HG03342 (cell line): ENCODE measurements at regions not wholly inside any gene's neighbourhood (a gene's known extent, or its start where the extent isn't known, plus 50 kb on each side); places are given as distances from the start of the nearest gene placed in this dataset.
"Not testable (repeated sequence)": the region's sequence is repeated elsewhere in the genome, so short reads cannot be mapped to it uniquely, and the experiment has no call there.

Experiments used
- ATAC-seq: cut with Tn5 transposase; IDR thresholded peaks from one replicate; pipeline ENCODE4 v1.9.1; 2021; ENCODE audit warnings: mild to moderate bottlenecking, moderate library complexity; ENCODE audit not compliant: unreplicated experiment

DNA sequence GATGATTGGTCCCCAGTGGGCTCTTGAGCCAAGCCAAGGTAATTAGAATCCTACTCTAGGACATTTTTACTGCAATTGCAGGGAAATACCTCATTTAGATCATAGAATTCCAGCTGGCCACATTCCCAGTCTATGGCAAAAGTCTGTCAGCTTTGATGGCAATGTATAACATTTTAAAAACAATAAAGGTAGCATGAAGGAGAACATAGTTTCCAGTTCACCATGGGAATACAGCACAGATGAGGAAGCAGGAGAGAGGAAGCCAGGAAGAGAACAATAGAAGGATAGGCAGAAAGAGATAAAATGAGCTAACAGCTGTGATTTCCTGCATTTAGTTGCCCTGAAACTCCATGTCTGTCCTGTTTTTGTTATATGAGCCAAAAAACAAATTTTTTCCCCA, 897.3 kb upstream of the DDX18 start:
- ATAC-seq: no peak

- ATAC-seq: no peak
These were observed 895.9 kb upstream of the DDX18 start for GRCh38 chr2:116918574-116918973.

DNA sequence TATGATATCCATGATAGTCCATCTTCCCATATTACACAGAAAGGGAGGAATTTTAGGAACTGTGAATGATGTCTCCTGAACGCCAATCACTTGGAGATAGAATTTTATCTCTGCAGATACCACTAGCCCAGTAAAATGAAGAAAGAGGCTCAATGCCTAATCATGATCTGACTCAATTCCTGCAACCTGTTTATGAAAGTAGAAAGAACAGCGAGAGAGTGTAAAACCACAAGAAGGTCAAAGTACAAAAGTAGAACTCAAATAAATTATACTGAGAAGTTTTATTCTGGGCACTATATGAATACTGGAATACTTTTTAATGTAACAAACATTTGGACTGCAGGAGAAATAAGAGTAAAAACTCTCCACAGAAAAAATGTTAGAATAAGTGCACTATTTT, 892.1 kb upstream of the DDX18 start:
- ATAC-seq: no peak

DNA sequence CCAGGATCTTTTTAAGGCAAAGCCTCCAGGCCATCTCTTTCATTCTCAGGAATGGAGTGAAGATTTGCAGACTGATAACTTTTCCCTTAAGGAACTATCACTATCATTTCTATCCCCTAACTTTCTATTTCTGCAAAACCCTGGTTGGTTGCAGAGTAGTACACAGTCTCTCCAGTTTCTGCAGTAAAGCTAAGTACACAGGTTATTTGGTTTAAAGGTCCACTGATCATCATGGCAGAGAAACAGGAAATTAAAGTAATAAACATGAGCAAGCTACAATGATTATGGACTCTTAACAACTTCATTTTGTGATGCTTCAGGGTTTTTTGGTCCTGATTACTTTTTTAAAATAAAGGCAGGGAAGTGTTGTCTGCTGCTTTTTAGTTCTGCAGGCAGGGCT, 890.0 kb upstream of the DDX18 start:
- no peak for ATAC-seq

- ATAC-seq: no peak
These were observed 879.2 kb upstream of the DDX18 start for GRCh38 chr2:116935097-116935814.

DNA sequence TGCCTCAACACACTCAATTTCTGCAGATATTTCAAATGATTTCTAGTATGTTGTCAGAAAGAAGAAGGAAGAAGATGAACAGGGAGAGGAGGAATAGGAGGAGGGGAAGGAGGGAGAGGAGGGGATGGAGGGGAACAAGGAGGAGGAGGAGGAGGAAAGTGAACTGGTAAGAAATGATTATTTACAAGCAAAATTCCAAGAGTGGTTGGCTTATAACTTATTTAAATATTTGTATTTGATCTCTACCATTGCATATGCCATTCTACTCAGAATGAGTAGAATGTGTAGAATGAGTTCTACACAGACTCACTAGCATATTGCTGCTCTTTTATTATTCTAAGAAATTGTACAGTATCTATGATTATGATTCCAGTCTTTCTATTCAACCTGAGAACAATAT, 866.2 kb upstream of the DDX18 start:
- ATAC-seq: no peak

- no peak for ATAC-seq
These were observed 865.2 kb upstream of the DDX18 start for GRCh38 chr2:116949249-116949648.

DNA sequence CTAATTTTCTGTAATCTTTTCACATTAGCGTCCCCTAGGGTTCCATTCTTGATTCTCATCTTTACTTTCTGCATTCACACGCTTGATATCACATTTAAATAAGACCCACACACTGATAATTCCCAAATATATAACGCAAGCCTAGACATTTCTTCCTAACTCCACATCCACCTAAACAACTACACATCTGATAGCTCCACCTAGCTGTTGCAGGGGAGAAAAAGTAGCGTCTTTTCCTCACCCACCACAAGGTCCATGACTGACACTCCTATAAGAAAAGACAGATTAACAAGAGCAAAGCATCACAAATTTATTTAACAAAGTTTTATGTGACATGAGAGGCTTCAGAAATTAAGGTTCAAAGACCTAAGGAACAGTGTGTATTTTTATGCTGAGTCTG, 862.2 kb upstream of the DDX18 start:
- no peak for ATAC-seq

DNA sequence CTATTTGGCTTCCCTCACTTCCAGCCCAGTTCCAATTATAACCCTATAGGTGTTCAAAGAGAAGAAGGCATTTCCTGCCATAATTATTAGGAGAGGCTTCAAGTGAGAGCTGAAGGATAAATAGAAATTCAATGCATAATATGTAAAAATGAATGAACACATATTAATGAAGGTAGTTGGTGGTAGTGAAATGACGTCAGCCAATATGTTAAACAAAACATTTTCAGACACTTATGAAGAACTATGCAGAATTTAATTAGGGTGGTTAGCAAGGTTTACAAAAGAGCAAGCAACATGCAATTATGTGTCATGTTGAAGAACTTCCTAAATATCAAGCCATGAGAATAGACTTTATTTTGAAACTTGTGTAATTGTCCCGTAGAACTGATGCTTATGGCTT, 858.8 kb upstream of the DDX18 start:
- no peak for ATAC-seq

GRCh38 chr2:116975608-116976007, 838.9 kb upstream of the DDX18 start:
- ATAC-seq: no peak

DNA sequence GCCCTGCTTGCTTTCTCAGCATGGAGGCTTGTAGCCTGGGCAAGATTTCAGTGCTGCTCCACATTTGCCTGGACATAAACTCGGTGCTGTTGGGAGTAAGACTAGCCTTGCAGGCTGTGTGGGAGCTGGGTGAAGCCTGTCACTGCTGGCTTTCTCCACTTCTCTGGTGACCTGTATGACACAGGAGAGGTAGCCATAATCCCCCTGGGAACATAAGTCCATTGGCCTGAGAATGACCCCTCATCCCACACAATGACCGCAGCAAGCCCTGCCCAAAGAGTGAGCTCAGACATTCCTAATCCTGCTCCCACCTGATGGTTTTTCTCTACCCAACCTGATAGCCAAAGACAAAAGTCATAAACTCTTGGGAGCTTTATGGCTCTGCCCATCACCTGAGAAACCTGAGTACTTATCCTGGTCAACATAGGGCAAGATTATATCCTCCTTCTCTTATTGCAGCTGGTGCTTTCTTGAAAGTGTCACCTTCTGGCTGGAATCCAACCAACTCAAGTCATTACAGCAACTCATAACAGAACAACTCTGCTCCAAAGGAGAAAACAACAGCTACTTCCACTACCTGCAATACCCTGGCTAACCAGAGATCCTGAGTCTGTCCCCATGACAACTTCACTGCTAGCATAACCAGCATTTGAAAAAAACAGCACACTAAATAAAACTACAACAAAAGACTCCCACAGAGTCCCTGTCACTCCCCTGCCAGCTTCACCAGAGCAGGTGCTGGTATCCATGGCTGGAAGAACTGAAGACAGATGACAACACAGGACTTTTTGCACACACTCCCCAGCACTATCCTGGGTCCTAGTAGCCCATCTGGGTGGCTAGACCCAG, 834.4 kb upstream of the DDX18 start:
- ATAC-seq: no peak

DNA sequence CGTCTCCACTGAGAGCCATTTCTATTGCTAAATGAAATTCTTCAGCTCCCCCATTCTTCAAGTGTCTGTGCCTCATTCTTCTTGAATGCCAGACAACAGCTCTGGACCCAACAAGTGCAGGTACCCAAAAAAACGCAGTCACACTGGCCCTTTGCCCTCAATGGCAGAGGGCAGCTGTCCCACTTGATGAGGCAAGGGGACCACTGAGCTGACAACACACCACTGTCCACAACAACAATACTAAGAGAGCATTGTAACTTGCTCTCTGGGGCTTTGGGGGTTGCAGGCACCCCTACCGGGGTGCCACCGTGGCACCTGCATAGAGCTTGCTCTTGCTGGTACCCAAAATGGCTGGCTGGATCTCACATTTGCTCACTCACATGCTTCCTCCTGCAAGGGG, 827.0 kb upstream of the DDX18 start:
- ATAC-seq: no peak

GRCh38 chr2:116988303-116988702, 826.2 kb upstream of the DDX18 start:
- ATAC-seq: no peak

DNA sequence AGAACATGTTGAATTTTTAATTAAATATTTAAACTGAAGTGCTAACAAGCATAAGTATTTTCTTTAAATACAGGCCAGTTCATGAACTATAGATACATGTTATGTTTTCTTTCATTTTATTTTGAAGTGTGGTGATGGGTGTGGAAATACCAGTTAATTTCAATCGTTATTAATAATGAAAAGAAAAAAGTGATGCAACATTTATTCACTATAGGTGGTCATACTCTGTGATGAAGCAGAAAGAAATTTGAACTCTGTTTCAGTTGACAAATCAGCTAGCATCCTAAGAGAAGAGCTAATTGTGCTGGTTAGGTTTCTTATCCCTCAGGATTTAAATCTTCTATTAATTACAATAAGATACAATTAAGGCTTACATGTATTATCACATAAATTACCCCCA, 795.1 kb upstream of the DDX18 start:
- ATAC-seq: no peak

DNA sequence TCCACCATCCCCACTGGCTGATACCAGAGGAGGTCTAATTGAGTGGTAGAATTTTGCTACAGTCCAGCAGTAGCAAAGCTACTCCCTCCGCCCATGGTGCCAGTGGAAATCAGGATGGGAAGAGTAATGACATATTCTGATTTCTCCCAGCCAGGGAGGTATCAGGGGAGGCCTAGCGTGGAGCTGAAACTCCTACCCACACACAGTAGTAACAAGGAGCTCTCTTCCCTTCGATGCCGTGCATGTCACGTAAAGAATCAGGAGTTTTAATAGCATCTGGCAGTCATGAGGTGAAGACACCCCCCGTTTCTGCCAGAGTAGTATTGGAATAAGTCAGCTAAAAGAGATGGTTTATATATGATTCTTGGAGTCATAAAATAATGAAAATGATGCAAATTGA, 786.8 kb upstream of the DDX18 start:
- no peak for ATAC-seq

GRCh38 chr2:117028708-117029107, 785.8 kb upstream of the DDX18 start:
- ATAC-seq: not testable (repeated sequence)

GRCh38 chr2:117055499-117056375, 758.8 kb upstream of the DDX18 start:
- ATAC-seq: no peak

- ATAC-seq: no peak
These were observed 758.1 kb upstream of the DDX18 start for GRCh38 chr2:117056376-117056748.

DNA sequence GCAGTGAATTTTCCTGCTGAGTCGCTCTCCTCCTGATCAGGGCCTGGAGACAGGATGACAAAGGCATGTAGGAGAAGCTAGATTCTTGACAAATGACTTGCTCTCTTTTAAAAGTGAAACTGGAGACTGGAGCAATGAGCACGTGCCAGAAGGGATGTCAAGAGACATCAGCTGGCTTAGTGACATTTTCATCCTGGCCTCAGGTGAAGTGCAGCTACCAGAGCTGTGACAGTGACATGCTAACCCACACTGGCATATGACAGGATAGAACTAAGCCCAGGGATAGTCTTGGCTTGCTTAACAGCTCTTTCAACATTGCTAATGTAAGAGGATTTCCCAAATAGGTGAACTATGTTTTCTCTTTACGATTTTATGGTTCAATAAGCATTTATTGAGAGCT, 757.5 kb upstream of the DDX18 start:
- no peak for ATAC-seq

DNA sequence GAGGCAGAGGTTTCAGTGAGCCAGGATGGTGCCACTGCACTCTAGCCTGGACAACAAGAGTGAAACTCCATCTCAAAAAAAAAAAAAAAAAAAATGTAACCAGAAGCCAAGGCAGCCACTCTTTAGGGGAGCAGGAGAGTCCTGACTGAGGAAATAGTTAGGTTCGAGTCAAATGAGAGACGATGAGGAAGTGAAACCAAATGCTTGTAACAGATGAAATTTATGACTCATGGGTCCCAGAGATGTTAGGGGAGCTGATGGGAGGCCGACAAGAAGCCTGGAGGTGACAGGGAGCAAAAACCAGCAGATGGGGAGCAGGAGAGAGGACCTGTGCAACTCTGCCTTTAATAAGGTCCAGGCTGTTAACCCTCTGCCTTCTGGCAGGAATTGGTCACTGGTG, 756.1 kb upstream of the DDX18 start:
- peak; percentile 85 for ATAC-seq

- no peak for ATAC-seq
These were observed 750.5 kb upstream of the DDX18 start for GRCh38 chr2:117064021-117064420.

DNA sequence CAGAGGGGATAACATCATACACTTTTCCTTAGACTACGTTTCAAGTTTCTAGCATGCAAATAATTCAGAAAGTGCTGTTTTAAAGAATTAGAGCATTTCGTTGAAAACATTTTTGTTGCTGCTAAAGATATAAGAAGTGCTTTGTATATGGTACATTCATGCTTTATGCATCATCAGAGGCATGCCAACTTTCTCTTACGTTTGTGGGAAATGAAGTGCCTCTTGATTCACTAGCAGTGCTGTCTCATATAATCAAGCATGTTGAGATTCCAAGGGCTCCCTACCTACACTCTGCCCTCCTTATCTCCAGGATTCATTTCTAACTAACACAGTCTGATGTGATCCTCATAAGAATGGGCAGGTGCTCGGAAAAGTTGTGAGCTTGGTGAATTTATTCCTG, 748.6 kb upstream of the DDX18 start:
- ATAC-seq: no peak
